Naive B cell (primary cell): ENCODE measurements at regions not wholly inside any gene's neighbourhood (a gene's known extent, or its start where the extent isn't known, plus 50 kb on each side); places are given as distances from the start of the nearest gene placed in this dataset.

Source experiments
- ATAC-seq, 2 donors: fragments of 150-1000 bp; cut with Tn5 transposase; 2 replicates each; pipeline ENCODE4 v1.10.0; 2021; ENCODE audit warnings: low read depth in 2 of 2, mild to moderate bottlenecking in 2 of 2, moderate library complexity in 2 of 2
- DNase-seq: peaks from one replicate; pipeline ENCODE4 v3.0.0; 2022
- H3K27ac Mint-ChIP-seq, 6 donors: one replicate each; pipeline ENCODE4 v1.8.0; 2020 to 2022; ENCODE audit warnings: mild to moderate bottlenecking in 6 of 6, mixed read lengths in 6 of 6, moderate library complexity in 5 of 6, inconsistent platforms in 2 of 6
- H3K27me3 Mint-ChIP-seq, 3 donors: one replicate each; pipeline ENCODE4 v1.8.0; 2021 to 2022; ENCODE audit warnings: mixed read lengths in 3 of 3, mild to moderate bottlenecking in 1 of 3
- H3K36me3 Mint-ChIP-seq, 2 donors: one replicate each; pipeline ENCODE4 v1.8.0; 2020 to 2022; ENCODE audit warnings: mixed read lengths in 2 of 2, inconsistent platforms in 1 of 2, mild to moderate bottlenecking in 1 of 2
- H3K4me1 Mint-ChIP-seq, 3 donors: one replicate each; pipeline ENCODE4 v1.8.0; 2020 to 2022; ENCODE audit warnings: mixed read lengths in 3 of 3, inconsistent platforms in 1 of 3, mild to moderate bottlenecking in 1 of 3, moderate library complexity in 1 of 3
- H3K4me3 Mint-ChIP-seq, 8 donors: one replicate each; pipeline ENCODE4 v1.8.0; 2020 to 2022; ENCODE audit warnings: mild to moderate bottlenecking in 8 of 8, mixed read lengths in 8 of 8, moderate library complexity in 8 of 8, inconsistent platforms in 2 of 8
- H3K9me3 Mint-ChIP-seq, 7 donors: one replicate each; pipeline ENCODE4 v1.8.0; 2020 to 2022; ENCODE audit warnings: mixed read lengths in 7 of 7, mild to moderate bottlenecking in 5 of 7, inconsistent platforms in 2 of 7, moderate library complexity in 1 of 7

GRCh38 chrX:42725196-42725595, 52.8 kb downstream of the PPP1R2C start:
- ATAC-seq = no peak
- Mint-ChIP-seq H3K4me3 (no peak overlapping the region), H3K4me1 (peaks cover 2 to 4% (median 4%) of the 10 kb centered on the region in 3 donors), H3K9me3 (peaks cover 0 to 9% (median 6%) of the 10 kb centered on the region in 7 donors), H3K36me3 (no peaks in the 10 kb centered on the region), H3K27me3 (peaks cover 0 to 8% (median 0%) of the 10 kb centered on the region in 3 donors), H3K27ac (no peak overlapping the region)
- no peak for DNase-seq

GRCh38 chrX:42720209-42720608, 57.8 kb downstream of the PPP1R2C start:
- Mint-ChIP-seq H3K36me3 (no peaks in the 10 kb centered on the region), H3K27ac (peak overlapping the region in 2 of 6 donors; percentile 44 to 90), H3K9me3 (peaks cover 0 to 11% (median 3%) of the 10 kb centered on the region in 7 donors), H3K27me3 (peaks cover 0 to 8% (median 0%) of the 10 kb centered on the region in 3 donors), H3K4me3 (peak overlapping the region in 1 of 8 donors; percentile 75), H3K4me1 (peaks cover 8 to 12% (median 9%) of the 10 kb centered on the region in 3 donors)
- ATAC-seq (peak; percentile 88 to 91), DNase-seq (no peak)

DNA sequence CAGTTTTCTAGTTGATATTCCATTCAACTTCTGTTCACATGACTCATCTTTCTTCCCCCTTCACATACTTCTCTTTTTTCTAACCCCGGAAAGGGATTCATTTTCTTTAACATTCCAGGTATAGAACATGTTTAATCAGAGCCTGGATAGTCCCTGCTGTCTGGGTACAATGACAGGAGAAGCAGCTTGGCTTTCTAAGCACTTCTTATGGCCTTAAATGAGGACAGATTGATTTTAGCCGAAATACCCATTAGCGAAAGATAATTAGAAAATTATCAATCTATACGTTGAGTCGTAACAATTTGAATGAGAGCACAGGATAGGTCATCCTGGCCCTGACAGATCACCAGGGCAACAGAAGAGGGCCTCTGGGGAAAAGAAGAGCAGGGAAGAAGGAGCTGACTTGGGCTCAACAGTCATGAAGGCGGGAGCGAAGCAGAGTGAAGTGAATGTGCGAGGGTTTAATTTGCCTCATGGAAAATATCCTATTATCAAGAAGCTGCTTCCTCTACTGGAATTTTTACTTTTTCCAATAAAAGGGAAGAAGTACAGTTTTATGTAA, 62.2 kb downstream of the PPP1R2C start:
- no peak for DNase-seq
- Mint-ChIP-seq H3K9me3 (peaks cover 0 to 10% (median 0%) of the 10 kb centered on the region in 7 donors), H3K4me3 (peak overlapping the region in 1 of 8 donors; percentile 2), H3K27ac (peak overlapping the region in 2 of 6 donors; percentile 34 to 59), H3K4me1 (peaks cover 8 to 16% (median 12%) of the 10 kb centered on the region in 3 donors), H3K27me3 (peaks cover 0 to 4% (median 0%) of the 10 kb centered on the region in 3 donors), H3K36me3 (no peaks in the 10 kb centered on the region)
- no peak for ATAC-seq

DNA sequence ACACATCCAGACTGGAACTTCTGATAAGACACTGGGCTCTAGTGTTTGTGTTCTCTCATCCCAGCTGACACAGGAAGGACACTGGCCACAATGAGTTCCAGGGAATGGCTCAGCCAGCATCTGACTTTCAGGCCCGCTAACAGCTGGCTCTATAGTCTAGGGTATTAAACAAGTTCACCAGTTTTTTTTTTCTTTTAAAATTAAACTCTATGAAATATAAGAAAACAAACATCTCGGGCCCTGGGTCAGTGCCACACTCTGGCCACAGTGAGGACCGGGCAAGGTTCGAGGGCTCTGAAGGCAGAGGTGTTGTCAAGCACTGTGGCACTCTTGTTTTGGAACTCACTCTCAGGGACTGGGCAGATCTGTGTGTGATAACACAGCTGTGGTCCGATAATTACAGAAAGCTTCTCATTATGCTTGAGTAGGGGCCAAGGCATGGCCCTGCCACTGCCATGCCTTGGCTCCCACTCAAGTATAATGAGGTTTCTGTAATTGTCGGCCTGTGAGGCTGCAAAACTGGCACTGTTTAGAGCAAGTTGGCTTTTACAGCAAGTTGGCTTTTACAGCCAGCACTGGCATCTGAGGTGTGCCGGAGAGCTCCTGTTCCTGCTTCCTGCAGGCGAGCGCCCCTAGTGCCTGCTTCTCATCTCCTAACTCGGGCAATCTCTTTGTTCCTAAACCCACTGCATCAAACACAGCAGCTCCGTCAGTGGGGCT, 62.8 kb downstream of the PPP1R2C start:
- ATAC-seq = peak; percentile 41 to 76
- no peak for DNase-seq
- Mint-ChIP-seq H3K27me3 (peaks cover 0 to 4% (median 0%) of the 10 kb centered on the region in 3 donors), H3K36me3 (no peaks in the 10 kb centered on the region), H3K9me3 (peaks cover 0 to 6% (median 0%) of the 10 kb centered on the region in 7 donors), H3K4me3 (peak overlapping the region in 4 of 8 donors; percentile 2 to 32 (median 24)), H3K27ac (peak overlapping the region in 1 of 6 donors; percentile 59), H3K4me1 (peaks cover 8 to 13% (median 9%) of the 10 kb centered on the region in 3 donors)

DNA sequence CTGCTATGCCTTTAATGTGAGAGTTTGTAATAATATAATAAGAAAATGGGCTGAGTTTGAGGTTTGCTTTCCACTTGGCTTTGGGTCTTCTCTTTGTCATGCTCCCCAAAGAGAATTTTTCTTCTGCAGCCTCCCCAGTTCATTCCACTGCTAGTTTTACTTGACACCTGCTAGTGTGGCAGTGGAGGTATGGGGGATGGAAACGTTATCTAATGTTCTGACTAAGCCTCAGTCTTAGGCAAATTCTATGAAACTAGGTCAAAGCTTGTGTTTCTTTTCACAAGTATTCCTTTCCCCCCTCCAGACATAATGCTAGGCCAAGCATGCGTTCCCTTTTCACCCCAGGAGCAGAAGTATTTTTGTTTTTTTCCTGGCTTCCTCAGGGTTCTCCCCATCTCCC, 67.5 kb downstream of the PPP1R2C start:
- peaks cover 5 to 13% (median 7%) of the 10 kb centered on the region in 3 donors for H3K4me1 Mint-ChIP-seq
- no peak for DNase-seq

GRCh38 chrX:42708222-42708621, 69.7 kb downstream of the PPP1R2C start:
- Mint-ChIP-seq H3K4me3 (no peak overlapping the region), H3K4me1 (peaks cover 4 to 7% (median 6%) of the 10 kb centered on the region in 3 donors), H3K9me3 (no peaks in the 10 kb centered on the region), H3K27ac (peak overlapping the region in 1 of 6 donors; percentile 67), H3K36me3 (no peaks in the 10 kb centered on the region), H3K27me3 (peaks cover 0 to under 1% (median 0%) of the 10 kb centered on the region in 3 donors)
- no peak for ATAC-seq
- DNase-seq = no peak

More for the DNA sequence above, 67.5 kb downstream of the PPP1R2C start:
- Mint-ChIP-seq H3K9me3 (no peaks in the 10 kb centered on the region), H3K27ac (no peak overlapping the region), H3K27me3 (peaks cover 0 to 4% (median 0%) of the 10 kb centered on the region in 3 donors), H3K36me3 (no peaks in the 10 kb centered on the region), H3K4me3 (no peak overlapping the region)
- ATAC-seq = no peak

DNA sequence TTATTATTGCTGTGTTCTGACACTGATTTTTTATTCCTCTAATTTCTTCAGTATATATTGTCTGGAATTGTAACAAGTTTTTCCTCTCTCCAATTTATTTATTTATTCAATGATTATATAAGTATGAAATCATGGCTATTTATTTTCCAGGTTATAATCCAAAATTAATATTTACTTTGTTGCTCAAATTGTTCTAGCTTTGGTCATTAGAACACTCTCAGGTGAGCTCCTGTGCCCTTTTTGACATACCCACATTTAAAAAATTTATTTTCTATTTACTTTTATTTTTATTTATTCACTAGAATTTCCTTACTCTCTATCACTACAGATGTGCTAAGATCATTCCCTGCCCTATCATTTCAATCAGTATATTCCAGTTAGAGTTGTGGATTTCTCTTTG, 70.2 kb downstream of the PPP1R2C start:
- DNase-seq = no peak
- ATAC-seq = no peak
- Mint-ChIP-seq H3K9me3 (peaks cover 0 to 2% (median 0%) of the 10 kb centered on the region in 7 donors), H3K27me3 (no peaks in the 10 kb centered on the region), H3K36me3 (peaks cover 0 to 1% of the 10 kb centered on the region in 2 donors), H3K27ac (peak overlapping the region in 1 of 6 donors; percentile 67), H3K4me1 (peaks cover 4 to 7% (median 6%) of the 10 kb centered on the region in 3 donors), H3K4me3 (no peak overlapping the region)

- DNase-seq (no peak), ATAC-seq (no peak)
- Mint-ChIP-seq H3K27me3 (peaks cover 0 to 10% (median 0%) of the 10 kb centered on the region in 3 donors), H3K4me3 (no peak overlapping the region), H3K9me3 (peaks cover 0 to 6% (median 2%) of the 10 kb centered on the region in 7 donors), H3K36me3 (peaks cover 0 to 13% of the 10 kb centered on the region in 2 donors), H3K27ac (no peak overlapping the region), H3K4me1 (peaks cover 4 to 7% (median 6%) of the 10 kb centered on the region in 3 donors)
Observed at GRCh38 chrX:42704454-42704853, 73.5 kb downstream of the PPP1R2C start.

- no peak for ATAC-seq
- Mint-ChIP-seq H3K9me3 (peaks cover 0 to 6% (median 1%) of the 10 kb centered on the region in 7 donors), H3K27ac (no peak overlapping the region), H3K4me3 (no peak overlapping the region), H3K4me1 (peaks cover 0 to 6% (median 4%) of the 10 kb centered on the region in 3 donors), H3K27me3 (peaks cover 0 to 17% (median 0%) of the 10 kb centered on the region in 3 donors), H3K36me3 (peaks cover 0 to 10% of the 10 kb centered on the region in 2 donors)
- DNase-seq = no peak
Observed at GRCh38 chrX:42697544-42697943, 80.4 kb downstream of the PPP1R2C start.

GRCh38 chrX:42696536-42697124, 81.3 kb downstream of the PPP1R2C start:
- H3K27me3 Mint-ChIP-seq = peaks cover 0 to 8% (median 0%) of the 10 kb centered on the region in 3 donors
- H3K9me3 Mint-ChIP-seq = peaks cover 0 to 5% (median 0%) of the 10 kb centered on the region in 7 donors
- ATAC-seq (no peak), DNase-seq (no peak)
- no peak overlapping the region for H3K27ac Mint-ChIP-seq
- peaks cover 0 to 6% (median 4%) of the 10 kb centered on the region in 3 donors for H3K4me1 Mint-ChIP-seq
- H3K4me3 Mint-ChIP-seq = no peak overlapping the region
- H3K36me3 Mint-ChIP-seq = peaks cover 0 to under 1% of the 10 kb centered on the region in 2 donors

- Mint-ChIP-seq H3K27me3 (peaks cover 0 to 7% (median 0%) of the 10 kb centered on the region in 3 donors), H3K4me3 (no peak overlapping the region), H3K4me1 (peaks cover 0 to 6% (median 4%) of the 10 kb centered on the region in 3 donors), H3K27ac (no peak overlapping the region), H3K9me3 (peaks cover 0 to 5% (median 0%) of the 10 kb centered on the region in 7 donors), H3K36me3 (no peaks in the 10 kb centered on the region)
- DNase-seq (no peak), ATAC-seq (no peak)
Observed at GRCh38 chrX:42695800-42696358, 82.1 kb downstream of the PPP1R2C start.

GRCh38 chrX:42694260-42694815, 83.6 kb downstream of the PPP1R2C start:
- H3K4me3 Mint-ChIP-seq = no peak overlapping the region
- H3K36me3 Mint-ChIP-seq = no peaks in the 10 kb centered on the region
- peak overlapping the region in 1 of 6 donors; percentile 1 for H3K27ac Mint-ChIP-seq
- no peak for DNase-seq
- peaks cover 0 to under 1% (median 0%) of the 10 kb centered on the region in 7 donors for H3K9me3 Mint-ChIP-seq
- ATAC-seq = no peak
- H3K4me1 Mint-ChIP-seq = peaks cover 0 to 6% (median 4%) of the 10 kb centered on the region in 3 donors
- H3K27me3 Mint-ChIP-seq = peaks cover 0 to 7% (median 0%) of the 10 kb centered on the region in 3 donors

- Mint-ChIP-seq H3K4me3 (no peak overlapping the region), H3K27me3 (peaks cover 0 to 7% (median 0%) of the 10 kb centered on the region in 3 donors), H3K4me1 (peaks cover 0 to 4% (median 3%) of the 10 kb centered on the region in 3 donors), H3K27ac (peak overlapping the region in 1 of 6 donors; percentile 88), H3K9me3 (no peaks in the 10 kb centered on the region), H3K36me3 (no peaks in the 10 kb centered on the region)
- ATAC-seq = no peak
- no peak for DNase-seq
Observed at GRCh38 chrX:42691196-42691595, 86.8 kb downstream of the PPP1R2C start.
